Esophagus squamous epithelium (tissue), 5 donors: ENCODE measurements at regions not wholly inside any gene's neighbourhood (a gene's known extent, or its start where the extent isn't known, plus 50 kb on each side); places are given as distances from the start of the nearest gene placed in this dataset.

Experiments
- DNase-seq: peaks from one replicate; lab custom pipeline; 2025; lab: John Stamatoyannopoulos, UW
- H3K27ac ChIP-seq, 4 donors: fragments of 200-600 bp; sonication (generic); one replicate each; pipeline ENCODE4 v1.5.1; 2016 to 2019; ENCODE audit warnings: mild to moderate bottlenecking in 1 of 4
- H3K27me3 ChIP-seq, 4 donors: fragments of 200-600 bp; sonication (generic); 1 replicate in 3 of 4; 2 replicates in 1 of 4; pipeline versions ENCODE4 v1.5.1 to v1.6.0; 2017 to 2021; ENCODE audit warnings: antibody characterized with exemption in 1 of 4
- H3K36me3 ChIP-seq, 3 donors: fragments of 200-600 bp; sonication (generic); one replicate each; pipeline ENCODE4 v1.5.1; 2016 to 2019
- H3K4me1 ChIP-seq, 3 donors: fragments of 200-600 bp; sonication (generic); one replicate each; pipeline ENCODE4 v1.5.1; 2017 to 2019
- H3K4me3 ChIP-seq, 4 donors: fragments of 200-600 bp; sonication (generic); 1 replicate in 3 of 4; 2 replicates in 1 of 4; pipeline ENCODE4 v1.5.1; 2016 to 2019; ENCODE audit warnings: mild to moderate bottlenecking in 2 of 4, moderate library complexity in 1 of 4
- H3K9me3 ChIP-seq, 3 donors: fragments of 200-600 bp; sonication (generic); one replicate each; pipeline ENCODE4 v1.5.1; 2016 to 2019
- CTCF ChIP-seq, 6 experiments: fragments of 450-650 bp in 4 of 6; fragments of 200-600 bp in 2 of 6; sonication (generic) in 2 of 6; IDR thresholded peaks; one replicate each; pipeline ENCODE4 v1.5.1; 2016 to 2019; ENCODE audit warnings: antibody characterized with exemption in 6 of 6, mild to moderate bottlenecking in 4 of 6, moderate library complexity in 4 of 6
- POLR2A ChIP-seq, 4 donors: fragments of 450-650 bp; IDR thresholded peaks; one replicate each; pipeline ENCODE4 v1.6.1; 2017; ENCODE audit warnings: antibody characterized with exemption in 4 of 4, mild to moderate bottlenecking in 4 of 4, moderate library complexity in 3 of 4
- WGBS, 2 donors: methylation state at CpG; one replicate each; pipeline ENCODE4 v1.1.5; 2018; 5-methylcytosine and 5-hydroxymethylcytosine counted together
- intact Hi-C: fragments of 100-400 bp; cut with DNase I; formaldehyde crosslinking; loops from one replicate; pipeline ENCODE4 v1.15.0; 2022
- donor health status: DM: yes; HTN: yes; CAD: no.

- no peak overlapping the region for H3K4me3 ChIP-seq
- H3K27me3 ChIP-seq, result no peaks in the 10 kb centered on the region
- H3K4me1 ChIP-seq, result no peaks in the 10 kb centered on the region
- no peak for DNase-seq
- H3K27ac ChIP-seq, result no peak overlapping the region
- no peaks in the 10 kb centered on the region for H3K9me3 ChIP-seq
- intact Hi-C loops, result no loop called here
- TF ChIP-seq POLR2A (IDR thresholded peaks at IDR 0.05) (no peak), CTCF (IDR thresholded peaks at IDR 0.05) (no peak)
- WGBS, 2 donors, result 52 to 69% methylated on average over 3 to 4 of the region's 4 CpGs
- no peaks in the 10 kb centered on the region for H3K36me3 ChIP-seq
These were observed 804.3 kb downstream of the DCDC2C start for GRCh38 chr2:4507661-4508060.

- no peak overlapping the region for H3K4me3 ChIP-seq
- no peaks in the 10 kb centered on the region for H3K36me3 ChIP-seq
- H3K4me1 ChIP-seq, result no peaks in the 10 kb centered on the region
- TF ChIP-seq POLR2A (IDR thresholded peaks at IDR 0.05), result no peak
- no peak for TF ChIP-seq CTCF (IDR thresholded peaks at IDR 0.05)
- 57 to 59% methylated on average over 11 of the region's 11 CpGs for WGBS, 2 donors
- no peaks in the 10 kb centered on the region for H3K9me3 ChIP-seq
- no peak for DNase-seq
- H3K27me3 ChIP-seq, result no peaks in the 10 kb centered on the region
- H3K27ac ChIP-seq, result no peak overlapping the region
- intact Hi-C loops, result no loop called here
These were observed 812.7 kb downstream of the DCDC2C start for GRCh38 chr2:4515871-4516761.

- Histone ChIP-seq H3K27ac (no peak overlapping the region), H3K36me3 (no peaks in the 10 kb centered on the region), H3K4me1 (no peaks in the 10 kb centered on the region), H3K9me3 (no peaks in the 10 kb centered on the region), H3K4me3 (no peak overlapping the region), H3K27me3 (no peaks in the 10 kb centered on the region)
- no peak for DNase-seq
- WGBS, 2 donors, result 69 to 77% methylated on average over 3 of the region's 3 CpGs
- intact Hi-C loops, result no loop called here
- TF ChIP-seq CTCF (IDR thresholded peaks at IDR 0.05) (no peak), POLR2A (IDR thresholded peaks at IDR 0.05) (no peak)
These were observed 815.2 kb downstream of the DCDC2C start for GRCh38 chr2:4518596-4518995.

GRCh38 chr2:4522498-4523421, 819.4 kb downstream of the DCDC2C start:
- H3K27me3 ChIP-seq, result no peaks in the 10 kb centered on the region
- TF ChIP-seq POLR2A (IDR thresholded peaks at IDR 0.05), result no peak
- no peak for TF ChIP-seq CTCF (IDR thresholded peaks at IDR 0.05)
- WGBS, 2 donors, result 77 to 87% methylated on average over 8 of the region's 15 CpGs
- H3K4me3 ChIP-seq, result no peak overlapping the region
- no peaks in the 10 kb centered on the region for H3K9me3 ChIP-seq
- intact Hi-C loops, result no loop called here
- DNase-seq, result no peak
- no peaks in the 10 kb centered on the region for H3K4me1 ChIP-seq
- no peaks in the 10 kb centered on the region for H3K36me3 ChIP-seq
- H3K27ac ChIP-seq, result no peak overlapping the region

GRCh38 chr2:4527416-4527815, 824.0 kb downstream of the DCDC2C start:
- intact Hi-C loops, result no loop called here
- DNase-seq, result no peak
- Histone ChIP-seq H3K27me3 (no peaks in the 10 kb centered on the region), H3K36me3 (no peaks in the 10 kb centered on the region), H3K27ac (no peak overlapping the region), H3K4me1 (no peaks in the 10 kb centered on the region), H3K4me3 (no peak overlapping the region), H3K9me3 (peaks cover 0 to 7% (median 0%) of the 10 kb centered on the region in 3 donors)
- no peak for TF ChIP-seq CTCF (IDR thresholded peaks at IDR 0.05)
- no peak for TF ChIP-seq POLR2A (IDR thresholded peaks at IDR 0.05)
- 62 to 64% methylated on average over 8 of the region's 8 CpGs for WGBS, 2 donors
